ENCODE measurements at regions not wholly inside any gene's neighbourhood (a gene's known extent, or its start where the extent isn't known, plus 50 kb on each side); places are given as distances from the start of the nearest gene placed in this dataset.

GRCh38 chr12:124214574-124214973 lies 80.3 kb upstream of the RFLNA start:
- in situ Hi-C loops (cut with MboI) (no loop called here), intact Hi-C loops (cut with micrococcal nuclease) (no loop called here)
- Histone ChIP-seq H3K27me3 (ENCODE audit: control insufficient read depth in 2 of 2, insufficient read depth in 2 of 2, low read length in 2 of 2) (peaks cover 40 to 63% of the 10 kb centered on the region in 2 experiments), H3K36me3 (ENCODE audit: control insufficient read depth, insufficient read depth, low read length) (no peaks in the 10 kb centered on the region), H4K20me1 (replicated peaks; ENCODE audit: control insufficient read depth, insufficient read depth, low read length) (no peaks in the 10 kb centered on the region), H2AFZ (ENCODE audit: low read depth, low read length) (no peak overlapping the region), H3K9me1 (ENCODE audit: control insufficient read depth, insufficient read depth, low read length) (no peaks in the 10 kb centered on the region), H3K9me3 (replicated peaks; ENCODE audit: control insufficient read depth, insufficient read depth, low read depth, low read length) (0 out of 2 replicates have a peak, but pooled peaks cover 2% of the 10 kb centered on the region), H3K27ac (ENCODE audit: extremely low read depth, low read depth, low read length) (no peak overlapping the region), H3K4me3 (no peak overlapping the region), H3K9ac (ENCODE audit: insufficient read depth in 1 of 2, low read depth in 2 of 2, low read length in 2 of 2) (no peak overlapping the region), H3K4me1 (replicated peaks in 1 of 2; ENCODE audit: control insufficient read depth in 2 of 2, insufficient read depth in 2 of 2, low read length in 2 of 2) (0 out of 5 replicates have a peak, but pooled peaks cover 0 to 3% of the 10 kb centered on the region in 2 experiments), H3K4me2 (ENCODE audit: insufficient read depth, low read length) (no peak overlapping the region), H3K79me2 (ENCODE audit: control insufficient read depth, insufficient read depth, low read length) (no peaks in the 10 kb centered on the region)
- TF ChIP-seq RBM25 (IDR thresholded peaks at IDR 0.05; ENCODE audit: low read depth, low read length, severe bottlenecking) (peak; percentile 16), ZNF197 (CRISPR knock-in tag; IDR thresholded peaks at IDR 0.05; ENCODE audit: low read depth) (no peak)
- FAIRE-seq (no peak), ATAC-seq (no peak), DNase-seq (ENCODE audit: extremely low read depth in 1 of 4, low spot score in 3 of 4) (no peak)
- POLR2A ChIA-PET: no interaction called here
- CTCF ChIA-PET (ENCODE audit: low intra/inter-chr PET ratio): no interaction called here
- WGBS (ENCODE audit: insufficient coverage, low coverage, missing lambda C conversion rate): 4% methylated on average over 3 of the region's 3 CpGs
- no TSS peak for BruUV-seq (replicated peaks)

GRCh38 chr12:124216966-124217365 lies 77.9 kb upstream of the RFLNA start:
- Histone ChIP-seq H4K20me1 (replicated peaks; ENCODE audit: control insufficient read depth, insufficient read depth, low read length) (no peaks in the 10 kb centered on the region), H3K27ac (ENCODE audit: extremely low read depth, low read depth, low read length) (no peak overlapping the region), H3K4me3 (no peak overlapping the region), H3K9me3 (replicated peaks; ENCODE audit: control insufficient read depth, insufficient read depth, low read depth, low read length) (0 out of 2 replicates have a peak, but pooled peaks cover 2% of the 10 kb centered on the region), H2AFZ (ENCODE audit: low read depth, low read length) (no peak overlapping the region), H3K36me3 (ENCODE audit: control insufficient read depth, insufficient read depth, low read length) (no peaks in the 10 kb centered on the region), H3K4me2 (ENCODE audit: insufficient read depth, low read length) (no peak overlapping the region), H3K4me1 (replicated peaks in 1 of 2; ENCODE audit: control insufficient read depth in 2 of 2, insufficient read depth in 2 of 2, low read length in 2 of 2) (0 out of 5 replicates have a peak, but pooled peaks cover 0 to 3% of the 10 kb centered on the region in 2 experiments), H3K79me2 (ENCODE audit: control insufficient read depth, insufficient read depth, low read length) (no peaks in the 10 kb centered on the region), H3K27me3 (ENCODE audit: control insufficient read depth in 2 of 2, insufficient read depth in 2 of 2, low read length in 2 of 2) (peaks cover 50 to 69% of the 10 kb centered on the region in 2 experiments), H3K9me1 (ENCODE audit: control insufficient read depth, insufficient read depth, low read length) (no peaks in the 10 kb centered on the region), H3K9ac (ENCODE audit: insufficient read depth in 1 of 2, low read depth in 2 of 2, low read length in 2 of 2) (no peak overlapping the region)
- no TSS peak for BruUV-seq (replicated peaks)
- DNase-seq (ENCODE audit: extremely low read depth in 1 of 4, low spot score in 3 of 4): no peak
- 0 out of 2 replicates have a peak, but pooled peaks have one; percentile 36 for TF ChIP-seq ZKSCAN8 (CRISPR knock-in tag; IDR thresholded peaks at IDR 0.05)
- TF ChIP-seq RBM14 (IDR thresholded peaks at IDR 0.05; ENCODE audit: borderline replicate concordance, insufficient read depth, low read depth, low read length): no peak
- no peak for FAIRE-seq
- ChIA-PET POLR2A (no interaction called here), CTCF (ENCODE audit: low intra/inter-chr PET ratio) (no interaction called here)
- no peak for ATAC-seq
- WGBS (ENCODE audit: insufficient coverage, low coverage, missing lambda C conversion rate): 5% methylated on average over 10 of the region's 10 CpGs
- intact Hi-C loops (cut with micrococcal nuclease): no loop called here
- in situ Hi-C loops (cut with MboI): no loop called here
